ENCODE measurements at regions not wholly inside any gene's neighbourhood (a gene's known extent, or its start where the extent isn't known, plus 50 kb on each side); places are given as distances from the start of the nearest gene placed in this dataset.

- DNase-seq (no peak), ATAC-seq (no peak)
- WGBS, result 96% methylated on average over 2 of the region's 2 CpGs
- H3K4me3 ChIP-seq (ENCODE audit: low read length), result no peak overlapping the region
- H3K9me3 ChIP-seq (ENCODE audit: control insufficient read depth, low read length), result no peaks in the 10 kb centered on the region
- H3K4me1 ChIP-seq (ENCODE audit: control insufficient read depth, insufficient read depth, low read length), result no peaks in the 10 kb centered on the region
- no peaks in the 10 kb centered on the region for H3K27me3 ChIP-seq (ENCODE audit: control insufficient read depth, insufficient read depth)
- H3K27ac ChIP-seq (ENCODE audit: low read length), result no peak overlapping the region
- intact Hi-C loops (cut with DNase I), result no loop called here
Measured at GRCh38 chr12:92261692-92262091, 116.0 kb upstream of the BTG1 start.

GRCh38 chr12:92261071-92261470 is 115.4 kb upstream of the BTG1 start:
- H3K27me3 ChIP-seq (ENCODE audit: control insufficient read depth, insufficient read depth), result no peaks in the 10 kb centered on the region
- ATAC-seq, result no peak
- no peak overlapping the region for H3K4me3 ChIP-seq (ENCODE audit: low read length)
- WGBS, result 81% methylated on average over 3 of the region's 3 CpGs
- intact Hi-C loops (cut with DNase I), result no loop called here
- no peak for DNase-seq
- H3K27ac ChIP-seq (ENCODE audit: low read length), result no peak overlapping the region
- no peaks in the 10 kb centered on the region for H3K4me1 ChIP-seq (ENCODE audit: control insufficient read depth, insufficient read depth, low read length)
- H3K9me3 ChIP-seq (ENCODE audit: control insufficient read depth, low read length), result no peaks in the 10 kb centered on the region

DNA sequence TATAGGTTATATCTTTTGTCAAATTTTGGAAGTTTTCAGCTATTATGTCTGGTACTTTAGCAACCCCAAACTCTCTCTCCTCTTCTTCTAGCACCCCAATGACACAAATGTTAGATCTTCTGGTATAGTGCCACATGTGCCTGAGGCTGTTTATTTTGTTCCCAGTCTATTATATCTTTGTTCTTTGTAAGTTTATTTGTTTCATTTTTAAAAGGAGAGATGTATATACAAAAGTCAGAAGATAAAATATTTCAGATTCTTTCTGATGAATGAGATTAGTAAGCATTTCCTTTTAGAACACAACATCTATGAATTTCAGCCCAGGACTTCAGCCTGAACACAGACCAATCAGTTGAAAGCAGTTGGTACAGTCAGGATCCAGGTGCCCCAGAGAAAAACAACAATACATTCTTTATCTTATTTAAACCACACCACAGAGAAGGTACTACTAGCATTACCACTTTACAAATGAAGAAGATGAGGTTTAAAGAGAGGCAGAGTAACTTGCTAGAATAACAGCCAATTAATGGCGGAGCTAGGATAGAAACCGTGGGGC is 114.1 kb upstream of the BTG1 start:
- no peak for ATAC-seq
- DNase-seq, result no peak
- no peaks in the 10 kb centered on the region for H3K4me1 ChIP-seq (ENCODE audit: control insufficient read depth, insufficient read depth, low read length)
- 98% methylated on average over 2 of the region's 2 CpGs for WGBS
- H3K27me3 ChIP-seq (ENCODE audit: control insufficient read depth, insufficient read depth), result no peaks in the 10 kb centered on the region
- intact Hi-C loops (cut with DNase I), result no loop called here
- H3K9me3 ChIP-seq (ENCODE audit: control insufficient read depth, low read length), result no peaks in the 10 kb centered on the region
- no peak overlapping the region for H3K4me3 ChIP-seq (ENCODE audit: low read length)
- no peak overlapping the region for H3K27ac ChIP-seq (ENCODE audit: low read length)

GRCh38 chr12:92259291-92259690 is 113.6 kb upstream of the BTG1 start:
- ATAC-seq (no peak), DNase-seq (no peak)
- intact Hi-C loops (cut with DNase I), result no loop called here
- Histone ChIP-seq H3K27me3 (ENCODE audit: control insufficient read depth, insufficient read depth) (no peaks in the 10 kb centered on the region), H3K4me3 (ENCODE audit: low read length) (no peak overlapping the region), H3K9me3 (ENCODE audit: control insufficient read depth, low read length) (no peaks in the 10 kb centered on the region), H3K4me1 (ENCODE audit: control insufficient read depth, insufficient read depth, low read length) (no peaks in the 10 kb centered on the region), H3K27ac (ENCODE audit: low read length) (no peak overlapping the region)
- WGBS, result 87% methylated on average over 1 of the region's 1 CpG

- intact Hi-C loops (cut with DNase I), result no loop called here
- no peaks in the 10 kb centered on the region for H3K27me3 ChIP-seq (ENCODE audit: control insufficient read depth, insufficient read depth)
- no peak overlapping the region for H3K27ac ChIP-seq (ENCODE audit: low read length)
- H3K4me1 ChIP-seq (ENCODE audit: control insufficient read depth, insufficient read depth, low read length), result no peaks in the 10 kb centered on the region
- H3K4me3 ChIP-seq (ENCODE audit: low read length), result no peak overlapping the region
- ATAC-seq, result no peak
- DNase-seq, result no peak
- H3K9me3 ChIP-seq (ENCODE audit: control insufficient read depth, low read length), result no peaks in the 10 kb centered on the region
Measured at GRCh38 chr12:92257261-92257660, 111.6 kb upstream of the BTG1 start.

DNA sequence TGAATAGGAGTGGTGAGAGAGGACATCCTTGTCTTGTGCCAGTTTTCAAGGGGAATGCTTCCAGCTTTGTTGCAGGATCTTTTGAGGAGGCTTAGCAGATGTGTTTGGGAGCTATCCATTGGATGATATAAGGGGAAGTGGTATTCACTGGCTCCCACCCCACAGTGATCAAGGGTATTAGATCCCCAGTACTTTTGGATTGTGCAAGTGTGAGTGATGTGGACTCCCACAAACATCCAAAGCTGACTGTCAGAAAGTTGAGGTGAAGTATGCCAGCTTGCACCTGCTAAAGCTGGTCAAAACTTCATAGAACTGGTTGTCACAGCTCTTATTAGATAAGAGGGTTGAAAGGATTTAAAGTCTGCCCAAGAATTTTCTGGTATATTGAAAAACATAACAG is 110.1 kb upstream of the BTG1 start:
- no peak for DNase-seq
- no peaks in the 10 kb centered on the region for H3K9me3 ChIP-seq (ENCODE audit: control insufficient read depth, low read length)
- no peak overlapping the region for H3K27ac ChIP-seq (ENCODE audit: low read length)
- H3K4me3 ChIP-seq (ENCODE audit: low read length), result no peak overlapping the region
- no peaks in the 10 kb centered on the region for H3K27me3 ChIP-seq (ENCODE audit: control insufficient read depth, insufficient read depth)
- intact Hi-C loops (cut with DNase I), result no loop called here
- no peaks in the 10 kb centered on the region for H3K4me1 ChIP-seq (ENCODE audit: control insufficient read depth, insufficient read depth, low read length)
- no peak for ATAC-seq

- Histone ChIP-seq H3K27ac (ENCODE audit: low read length) (no peak overlapping the region), H3K4me3 (ENCODE audit: low read length) (no peak overlapping the region), H3K27me3 (ENCODE audit: control insufficient read depth, insufficient read depth) (no peaks in the 10 kb centered on the region), H3K9me3 (ENCODE audit: control insufficient read depth, low read length) (no peaks in the 10 kb centered on the region), H3K4me1 (ENCODE audit: control insufficient read depth, insufficient read depth, low read length) (no peaks in the 10 kb centered on the region)
- DNase-seq (no peak), ATAC-seq (no peak)
- intact Hi-C loops (cut with DNase I), result no loop called here
Measured at GRCh38 chr12:92253301-92253700, 107.7 kb upstream of the BTG1 start.

GRCh38 chr12:92248977-92249376 is 103.3 kb upstream of the BTG1 start:
- WGBS, result 63% methylated on average over 2 of the region's 2 CpGs
- DNase-seq (no peak), ATAC-seq (no peak)
- H3K4me1 ChIP-seq (ENCODE audit: control insufficient read depth, insufficient read depth, low read length), result peaks cover 2% of the 10 kb centered on the region
- no peak overlapping the region for H3K27ac ChIP-seq (ENCODE audit: low read length)
- H3K27me3 ChIP-seq (ENCODE audit: control insufficient read depth, insufficient read depth), result no peaks in the 10 kb centered on the region
- H3K9me3 ChIP-seq (ENCODE audit: control insufficient read depth, low read length), result no peaks in the 10 kb centered on the region
- intact Hi-C loops (cut with DNase I), result no loop called here
- H3K4me3 ChIP-seq (ENCODE audit: low read length), result no peak overlapping the region

DNA sequence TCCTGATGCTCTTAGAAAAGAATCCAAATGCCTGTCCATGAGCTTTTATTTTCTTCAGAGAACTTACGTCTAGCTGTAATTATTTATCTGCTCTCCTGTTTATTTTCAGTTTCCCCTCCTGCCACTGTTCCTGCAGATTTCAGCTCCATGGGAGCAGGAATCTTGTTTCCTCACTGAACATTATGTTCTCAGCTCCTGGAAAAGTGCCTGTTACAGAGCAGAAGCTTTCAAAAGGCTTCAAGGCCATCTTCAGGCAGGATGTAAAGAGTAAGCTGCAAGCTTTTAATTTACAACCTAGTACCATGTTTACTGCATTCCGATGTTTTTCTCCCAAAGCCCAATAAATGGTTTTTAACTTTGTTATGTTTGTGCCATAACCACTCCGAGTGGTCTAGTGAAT is 98.4 kb upstream of the BTG1 start:
- Histone ChIP-seq H3K4me1 (ENCODE audit: control insufficient read depth, insufficient read depth, low read length) (peaks cover 7% of the 10 kb centered on the region), H3K9me3 (ENCODE audit: control insufficient read depth, low read length) (no peaks in the 10 kb centered on the region), H3K27me3 (ENCODE audit: control insufficient read depth, insufficient read depth) (no peaks in the 10 kb centered on the region), H3K4me3 (ENCODE audit: low read length) (peak overlapping the region; percentile 15), H3K27ac (ENCODE audit: low read length) (peak overlapping the region; percentile 68)
- DNase-seq (no peak), ATAC-seq (peak; percentile 92 to 93)
- 37% methylated on average over 3 of the region's 3 CpGs for WGBS
- intact Hi-C loops (cut with DNase I), result loop anchor here in 1 of 4 donors (5.0 kb wide), 1 partner anchor 97 kb away; the partner anchor contains the start of gene BTG1

GRCh38 chr12:92242907-92243306 is 97.3 kb upstream of the BTG1 start:
- peak overlapping the region; percentile 20 for H3K27ac ChIP-seq (ENCODE audit: low read length)
- ATAC-seq (peak; percentile 75), DNase-seq (peak in 1 of 3 donors; percentile 44)
- H3K27me3 ChIP-seq (ENCODE audit: control insufficient read depth, insufficient read depth), result no peaks in the 10 kb centered on the region
- H3K4me3 ChIP-seq (ENCODE audit: low read length), result no peak overlapping the region
- no peaks in the 10 kb centered on the region for H3K9me3 ChIP-seq (ENCODE audit: control insufficient read depth, low read length)
- 80% methylated on average over 3 of the region's 3 CpGs for WGBS
- peaks cover 7% of the 10 kb centered on the region for H3K4me1 ChIP-seq (ENCODE audit: control insufficient read depth, insufficient read depth, low read length)
- intact Hi-C loops (cut with DNase I), result loop anchor here in 1 of 4 donors (5.0 kb wide), 1 partner anchor 96 kb away; the partner anchor contains the start of gene BTG1

DNA sequence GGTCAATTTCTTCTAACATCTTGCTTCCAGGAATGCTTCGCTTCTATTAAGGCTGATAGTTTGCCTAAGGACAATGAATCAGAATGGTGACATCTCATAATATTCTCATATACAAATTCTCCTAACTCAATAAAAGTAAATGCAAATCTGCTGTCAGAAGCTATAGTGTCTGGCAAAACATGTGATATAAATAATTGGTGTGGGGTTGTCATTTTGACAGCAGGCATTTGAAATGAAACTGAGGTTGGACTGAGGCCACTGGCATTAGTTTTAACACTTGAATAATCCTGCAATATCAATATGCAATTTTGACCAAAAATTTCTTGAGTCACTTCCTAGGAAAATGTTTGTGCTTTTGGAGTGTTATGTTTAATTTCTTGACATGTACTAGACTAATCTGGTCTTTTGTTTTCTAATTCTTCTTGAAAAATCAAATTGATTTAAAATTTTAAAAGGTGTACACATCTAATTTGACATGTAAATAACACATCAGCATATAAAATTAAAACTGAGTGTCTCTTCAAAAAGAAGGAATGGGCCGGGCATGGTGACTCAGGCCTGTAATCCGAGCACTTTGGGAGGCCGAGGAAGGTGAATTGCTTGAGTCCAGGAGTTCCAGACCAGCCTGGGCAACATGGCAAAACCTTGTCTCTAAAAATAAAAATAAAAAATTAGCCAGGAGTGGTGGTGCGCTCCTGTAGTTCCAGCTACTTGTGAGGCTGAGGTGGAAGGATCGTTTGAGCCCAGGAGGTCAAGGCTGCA is 92.3 kb upstream of the BTG1 start:
- no peak for DNase-seq
- Histone ChIP-seq H3K27me3 (ENCODE audit: control insufficient read depth, insufficient read depth) (no peaks in the 10 kb centered on the region), H3K4me1 (ENCODE audit: control insufficient read depth, insufficient read depth, low read length) (peaks cover 2% of the 10 kb centered on the region), H3K27ac (ENCODE audit: low read length) (no peak overlapping the region), H3K9me3 (ENCODE audit: control insufficient read depth, low read length) (no peaks in the 10 kb centered on the region), H3K4me3 (ENCODE audit: low read length) (no peak overlapping the region)
- no peak for ATAC-seq
- 87% methylated on average over 6 of the region's 6 CpGs for WGBS
- intact Hi-C loops (cut with DNase I), result no loop called here

Data from right cardiac atrium (tissue), 5 donors.